Adrenal gland (tissue), 9 donors: ENCODE measurements at regions not wholly inside any gene's neighbourhood (a gene's known extent, or its start where the extent isn't known, plus 50 kb on each side); places are given as distances from the start of the nearest gene placed in this dataset.

Experiments used
- DNase-seq, 7 donors: peaks; one replicate each; pipeline ENCODE4 v3.0.0-alpha.2; 2019 to 2020
- H3K27ac ChIP-seq, 5 donors: fragments of 200-600 bp; sonication (generic) in 4 of 5; 1 replicate in 3 of 5; 2 replicates in 2 of 5; pipeline versions ENCODE4 v1.5.1 to v1.8.0; 2016 to 2020; ENCODE audit warnings: mild to moderate bottlenecking in 1 of 5
- H3K27me3 ChIP-seq: fragments of 200-600 bp; 2 replicates; pipeline ENCODE4 v1.8.0; 2021
- H3K36me3 ChIP-seq, 2 donors: fragments of 200-600 bp; replicated peaks in 1 of 2; 1 replicate in 1 of 2; 2 replicates in 1 of 2; pipeline versions ENCODE4 v1.5.1 to v1.8.0; 2018 to 2022
- H3K4me1 ChIP-seq, 2 donors: fragments of 200-600 bp; replicated peaks in 1 of 2; 1 replicate in 1 of 2; 2 replicates in 1 of 2; pipeline versions ENCODE4 v1.5.1 to v1.8.0; 2018 to 2021
- H3K4me3 ChIP-seq, 4 donors: fragments of 200-600 bp; sonication (generic) in 3 of 4; one replicate each; pipeline ENCODE4 v1.5.1; 2016 to 2018
- H3K9me3 ChIP-seq, 3 donors: fragments of 200-600 bp; sonication (generic) in 1 of 3; replicated peaks in 1 of 3; 1 replicate in 2 of 3; 2 replicates in 1 of 3; pipeline versions ENCODE4 v1.5.1 to v1.8.0; 2016 to 2021
- POLR2A ChIP-seq, 2 donors: fragments of 450-650 bp; IDR thresholded peaks; one replicate each; pipeline ENCODE4 v1.6.1; 2017; ENCODE audit warnings: antibody characterized with exemption in 2 of 2, mild to moderate bottlenecking in 2 of 2, moderate library complexity in 1 of 2
- WGBS, 4 donors: extraction: QIAGEN DNeasy Blood & Tissue Kit in 2 of 4; methylation state at CpG; one replicate each; pipeline versions ENCODE4 v1.1.5 to v1.1.7; 2013 to 2017; 5-methylcytosine and 5-hydroxymethylcytosine counted together
- intact Hi-C, 2 donors: fragments of 100-400 bp; cut with DNase I; formaldehyde crosslinking; loops; one replicate each; pipeline versions ENCODE4 v1.14.1 to v1.15.0; 2022 to 2023
- TF ChIP-seq, protein P1 (sequence below), 6 experiments: fragments of 450-650 bp in 4 of 6; fragments of 200-600 bp in 2 of 6; sonication (generic) in 1 of 6; IDR thresholded peaks; 1 replicate in 5 of 6; 2 replicates in 1 of 6; pipeline versions ENCODE4 v1.5.1 to v1.8.0; 2016 to 2021; ENCODE audit warnings: antibody characterized with exemption in 6 of 6, mild to moderate bottlenecking in 2 of 6, moderate library complexity in 1 of 6
- donor health status: healthy with polysubstance abuse.
- donor health status: Bipolar disorder and iron deficiency.
- donor health status: DM: yes; HTN: yes; CAD: no.
- donor health status: DM: no; HTN: no; CAD: no.
- donor health status: DM: no; HTN: no; CAD: no.

DNA sequence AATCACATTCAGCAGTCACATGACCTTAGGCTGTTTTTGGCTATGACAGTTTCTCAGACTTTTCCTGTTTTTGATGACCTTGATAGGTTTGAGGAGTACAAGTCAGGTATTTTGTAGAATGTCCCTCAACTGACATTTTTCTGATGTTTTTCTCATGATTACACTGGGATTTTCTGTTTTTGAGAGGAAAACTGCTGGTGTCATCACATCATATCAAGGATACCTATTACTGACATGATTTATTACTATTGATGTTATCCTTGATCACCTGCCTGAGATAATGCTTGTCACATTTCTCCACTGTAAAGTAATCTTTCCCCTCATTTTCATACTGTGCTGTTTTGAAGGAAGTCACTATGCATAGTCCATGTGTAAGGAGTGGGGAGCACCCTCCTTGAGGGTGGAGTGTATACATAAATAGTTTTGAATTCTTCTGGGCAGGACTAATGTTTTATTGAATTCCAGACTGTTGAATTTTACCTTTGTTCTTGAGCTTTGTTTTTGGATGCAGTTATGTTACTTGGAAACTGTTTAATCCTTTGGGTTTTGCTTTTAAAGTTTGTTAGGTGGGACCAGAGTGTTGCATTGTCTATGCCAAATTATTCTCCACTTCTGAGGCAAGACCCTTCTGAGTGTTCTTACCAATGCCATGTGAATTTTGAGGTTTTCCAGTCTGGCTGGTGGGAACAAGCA lies 444.5 kb upstream of the FAR2 start:
- H3K4me3 ChIP-seq, result no peak overlapping the region
- H3K27ac ChIP-seq, result no peak overlapping the region
- H3K4me1 ChIP-seq, result no peaks in the 10 kb centered on the region
- TF ChIP-seq, protein P1, sequence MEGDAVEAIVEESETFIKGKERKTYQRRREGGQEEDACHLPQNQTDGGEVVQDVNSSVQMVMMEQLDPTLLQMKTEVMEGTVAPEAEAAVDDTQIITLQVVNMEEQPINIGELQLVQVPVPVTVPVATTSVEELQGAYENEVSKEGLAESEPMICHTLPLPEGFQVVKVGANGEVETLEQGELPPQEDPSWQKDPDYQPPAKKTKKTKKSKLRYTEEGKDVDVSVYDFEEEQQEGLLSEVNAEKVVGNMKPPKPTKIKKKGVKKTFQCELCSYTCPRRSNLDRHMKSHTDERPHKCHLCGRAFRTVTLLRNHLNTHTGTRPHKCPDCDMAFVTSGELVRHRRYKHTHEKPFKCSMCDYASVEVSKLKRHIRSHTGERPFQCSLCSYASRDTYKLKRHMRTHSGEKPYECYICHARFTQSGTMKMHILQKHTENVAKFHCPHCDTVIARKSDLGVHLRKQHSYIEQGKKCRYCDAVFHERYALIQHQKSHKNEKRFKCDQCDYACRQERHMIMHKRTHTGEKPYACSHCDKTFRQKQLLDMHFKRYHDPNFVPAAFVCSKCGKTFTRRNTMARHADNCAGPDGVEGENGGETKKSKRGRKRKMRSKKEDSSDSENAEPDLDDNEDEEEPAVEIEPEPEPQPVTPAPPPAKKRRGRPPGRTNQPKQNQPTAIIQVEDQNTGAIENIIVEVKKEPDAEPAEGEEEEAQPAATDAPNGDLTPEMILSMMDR (IDR thresholded peaks at IDR 0.05), result no peak
- no peak for TF ChIP-seq POLR2A (IDR thresholded peaks at IDR 0.05)
- no peak for DNase-seq
- intact Hi-C loops, result no loop called here
- H3K27me3 ChIP-seq, result no peaks in the 10 kb centered on the region
- no peaks in the 10 kb centered on the region for H3K36me3 ChIP-seq
- H3K9me3 ChIP-seq, result no peaks in the 10 kb centered on the region

DNA sequence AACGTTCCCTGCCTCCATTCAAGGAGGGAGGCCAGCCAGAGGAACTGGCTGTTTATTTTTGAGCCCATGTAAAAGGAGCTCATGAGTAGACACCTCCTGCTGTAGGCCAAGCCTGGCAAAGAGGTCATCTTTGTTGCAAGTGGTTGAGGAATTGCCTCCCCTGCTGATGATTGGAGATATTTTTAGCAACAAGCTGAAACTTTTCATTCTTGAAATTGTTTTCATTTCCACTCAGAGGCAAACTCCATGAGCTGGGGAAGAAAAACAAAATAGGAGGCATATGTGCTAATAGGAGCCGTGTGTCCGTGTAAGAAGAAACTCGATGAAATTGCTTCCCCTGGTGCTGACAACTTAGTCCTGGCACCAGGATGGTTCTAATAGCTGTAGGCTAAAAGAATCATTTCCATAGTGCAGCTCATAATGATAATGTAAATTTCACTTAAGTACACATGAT lies 440.1 kb upstream of the FAR2 start:
- Histone ChIP-seq H3K9me3 (no peaks in the 10 kb centered on the region), H3K4me1 (no peaks in the 10 kb centered on the region), H3K36me3 (no peaks in the 10 kb centered on the region), H3K27me3 (no peaks in the 10 kb centered on the region), H3K4me3 (no peak overlapping the region), H3K27ac (no peak overlapping the region)
- intact Hi-C loops, result no loop called here
- WGBS, 4 donors, result 55 to 86% (median 68%) methylated on average over 4 of the region's 4 CpGs
- TF ChIP-seq POLR2A (IDR thresholded peaks at IDR 0.05), result no peak
- TF ChIP-seq, protein P1 (IDR thresholded peaks at IDR 0.05), result no peak
- DNase-seq, result no peak

DNA sequence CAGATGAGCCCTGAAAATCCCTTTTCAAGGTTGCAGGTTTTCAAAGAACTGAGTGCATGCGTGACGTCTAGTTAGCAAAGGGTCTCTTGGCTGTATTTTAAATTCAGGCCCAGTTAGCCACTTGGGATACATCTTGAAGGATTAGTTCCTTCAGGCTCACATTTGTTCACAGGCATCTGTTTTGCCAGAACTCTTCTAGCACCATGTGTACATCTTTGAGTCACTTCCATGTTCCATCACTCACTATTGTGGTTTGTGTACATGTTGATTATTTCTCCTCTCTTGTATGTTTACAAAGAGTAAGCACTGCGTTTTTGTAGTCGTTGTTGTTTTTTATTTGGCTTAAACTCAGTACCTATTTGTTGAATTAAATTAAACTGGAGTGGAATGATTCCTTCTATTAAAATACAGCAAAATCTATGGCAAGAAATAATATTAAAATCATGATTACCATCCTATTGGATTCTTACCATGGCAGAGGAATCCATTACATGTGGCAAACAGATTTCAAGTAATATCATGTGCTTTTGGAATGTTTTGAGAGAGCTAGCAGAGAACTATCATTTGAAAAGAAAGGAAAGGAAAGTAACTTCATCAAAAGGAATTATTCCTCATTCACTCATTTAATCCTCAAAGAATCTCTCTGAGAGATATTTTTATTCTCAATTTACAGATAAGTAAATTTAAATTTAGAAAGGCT lies 438.9 kb upstream of the FAR2 start:
- H3K9me3 ChIP-seq, result no peaks in the 10 kb centered on the region
- intact Hi-C loops, result no loop called here
- WGBS, 4 donors, result 60 to 75% (median 69%) methylated on average over 4 of the region's 4 CpGs
- no peak overlapping the region for H3K4me3 ChIP-seq
- no peaks in the 10 kb centered on the region for H3K27me3 ChIP-seq
- no peak for TF ChIP-seq POLR2A (IDR thresholded peaks at IDR 0.05)
- TF ChIP-seq, protein P1 (IDR thresholded peaks at IDR 0.05), result no peak
- DNase-seq, result no peak
- H3K27ac ChIP-seq, result no peak overlapping the region
- H3K4me1 ChIP-seq, result no peaks in the 10 kb centered on the region
- H3K36me3 ChIP-seq, result no peaks in the 10 kb centered on the region

DNA sequence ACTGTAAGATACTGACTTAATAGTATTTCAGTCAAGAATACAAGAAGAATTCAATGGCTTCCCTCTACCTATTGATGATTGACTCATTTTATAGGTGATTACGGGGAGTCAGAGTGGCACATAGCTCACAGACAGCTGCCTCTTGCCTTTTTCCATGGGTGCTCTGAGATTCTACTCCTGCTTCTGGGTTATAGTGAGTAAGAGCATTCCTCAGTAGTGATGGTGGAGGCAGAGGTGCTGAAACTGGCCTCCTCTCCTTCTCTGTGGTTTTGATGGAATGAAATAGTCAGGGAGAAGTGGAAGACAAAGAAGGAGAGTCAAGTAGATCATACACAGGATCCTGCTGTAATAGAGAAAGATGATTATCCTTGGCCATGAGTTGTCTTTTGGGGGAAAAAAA lies 438.2 kb upstream of the FAR2 start:
- no peaks in the 10 kb centered on the region for H3K27me3 ChIP-seq
- H3K36me3 ChIP-seq, result no peaks in the 10 kb centered on the region
- TF ChIP-seq POLR2A (IDR thresholded peaks at IDR 0.05), result no peak
- TF ChIP-seq, protein P1 (IDR thresholded peaks at IDR 0.05), result no peak

More for the DNA sequence above, 438.2 kb upstream of the FAR2 start:
- intact Hi-C loops, result no loop called here
- no peak overlapping the region for H3K4me3 ChIP-seq
- no peak for DNase-seq
- WGBS, 4 donors, result 63 to 79% (median 69%) methylated on average over 1 of the region's 1 CpG
- no peak overlapping the region for H3K27ac ChIP-seq
- no peaks in the 10 kb centered on the region for H3K9me3 ChIP-seq
- H3K4me1 ChIP-seq, result no peaks in the 10 kb centered on the region
